Caco-2 (cell line): ENCODE measurements at regions not wholly inside any gene's neighbourhood (a gene's known extent, or its start where the extent isn't known, plus 50 kb on each side); places are given as distances from the start of the nearest gene placed in this dataset.

Source experiments
- BruUV-seq: library from RNA; stranded (reverse); fragments of 400-500 nt; replicated peaks from 2 replicates; lab custom pipeline; 2021; lab: Mats Ljungman, UMichigan
- CTCF ChIA-PET: fragments of 300-600 bp; sonication (Branson Sonifier 250); formaldehyde crosslinking; loops from one replicate; lab custom pipeline; 2022; ENCODE audit warnings: antibody characterized with exemption; lab: Charles Lee
- POLR2A ChIA-PET: fragments of 300-600 bp; sonication (Branson Sonifier 250); formaldehyde crosslinking; loops from one replicate; lab custom pipeline; 2022; ENCODE audit warnings: antibody characterized with exemption; lab: Charles Lee
- DNase-seq, 2 experiments: peaks; one replicate each; pipeline versions ENCODE4 v3.0.0 to v3.0.0-alpha.2; 2020 to 2022
- H3K27me3 ChIP-seq: replicated peaks from 2 replicates; pipeline ENCODE4 v1.6.0; 2011; ENCODE audit warnings: low read length; ENCODE audit not compliant: control insufficient read depth, insufficient read depth
- H3K36me3 ChIP-seq: 2 replicates; pipeline ENCODE4 v1.5.1; 2011; ENCODE audit warnings: low read length; ENCODE audit not compliant: control insufficient read depth, insufficient read depth
- H3K4me1 ChIP-seq: fragments of 250-450 bp; sonication (Bioruptor Pico); 2 replicates; pipeline ENCODE4 v1.5.1; 2020; ENCODE audit warnings: mild to moderate bottlenecking
- H3K4me3 ChIP-seq: 2 replicates; pipeline ENCODE4 v1.5.1; 2011; ENCODE audit warnings: low read depth, mild to moderate bottlenecking, control low read depth, low read length
- H3K9me3 ChIP-seq: fragments of 250-450 bp; sonication (Bioruptor Pico); 2 replicates; pipeline ENCODE4 v1.5.1; 2020; ENCODE audit warnings: mild to moderate bottlenecking, moderate library complexity
- H3K27ac Mint-ChIP-seq: one replicate; pipeline ENCODE4 v1.8.0; 2022; ENCODE audit warnings: mixed read lengths; ENCODE audit not compliant: unreplicated experiment
- H3K27me3 Mint-ChIP-seq: one replicate; pipeline ENCODE4 v1.8.0; 2022; ENCODE audit warnings: mixed read lengths; ENCODE audit not compliant: insufficient read depth, unreplicated experiment
- H3K36me3 Mint-ChIP-seq: one replicate; pipeline ENCODE4 v1.8.0; 2022; ENCODE audit warnings: mild to moderate bottlenecking, mixed read lengths; ENCODE audit not compliant: insufficient read depth, unreplicated experiment
- H3K4me1 Mint-ChIP-seq: one replicate; pipeline ENCODE4 v1.8.0; 2022; ENCODE audit warnings: low read depth, mixed read lengths; ENCODE audit not compliant: unreplicated experiment
- H3K4me3 Mint-ChIP-seq: one replicate; pipeline ENCODE4 v1.8.0; 2022; ENCODE audit warnings: mild to moderate bottlenecking, moderate library complexity, mixed read lengths; ENCODE audit not compliant: unreplicated experiment
- H3K9me3 Mint-ChIP-seq: one replicate; pipeline ENCODE4 v1.8.0; 2022; ENCODE audit warnings: mixed read lengths; ENCODE audit not compliant: unreplicated experiment
- CTCF ChIP-seq, 2 experiments: fragments of 200-600 bp in 1 of 2; IDR thresholded peaks; 1 replicate in 1 of 2; 2 replicates in 1 of 2; pipeline versions ENCODE4 v1.5.1 to v1.8.0; 2011 to 2022; ENCODE audit warnings: antibody characterized with exemption in 1 of 2, control low read depth in 1 of 2, inconsistent platforms in 1 of 2, low read depth in 1 of 2, low read length in 1 of 2, mild to moderate bottlenecking in 1 of 2, moderate library complexity in 1 of 2; ENCODE audit not compliant: insufficient read depth in 1 of 2, severe bottlenecking in 1 of 2, unreplicated experiment in 1 of 2
- intact Hi-C: fragments of 100-400 bp; cut with micrococcal nuclease; formaldehyde crosslinking; loops from one replicate; pipeline ENCODE4 v1.10.0; 2022; ENCODE audit not compliant: unreplicated experiment

DNA sequence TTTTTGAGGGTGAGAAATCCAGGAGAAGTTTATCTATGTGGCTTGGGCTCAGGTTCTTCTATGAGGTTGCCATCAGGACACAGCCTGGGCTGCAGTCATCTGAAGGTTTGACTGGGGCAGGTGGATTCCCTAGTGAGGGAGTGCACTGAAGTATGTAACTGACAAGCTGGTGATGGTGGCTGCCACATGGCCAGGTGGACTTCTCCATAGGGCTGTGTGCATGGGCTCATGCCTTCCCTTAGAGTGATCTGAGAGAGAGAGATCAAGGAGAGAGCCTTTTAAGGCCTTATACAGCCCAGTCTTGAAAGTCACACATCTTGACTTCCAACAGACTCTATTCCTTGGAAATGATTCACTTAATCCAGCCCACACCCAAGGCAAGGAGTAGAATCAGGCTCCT lies 266.6 kb upstream of the PITRM1 start:
- Histone ChIP-seq H3K4me1 (no peaks in the 10 kb centered on the region), H3K36me3 (no peaks in the 10 kb centered on the region), H3K27me3 (no peaks in the 10 kb centered on the region; the same call in 1 of the 2 replicates), H3K4me3 (no peak overlapping the region), H3K9me3 (no peaks in the 10 kb centered on the region)
- H3K4me1 Mint-ChIP-seq, result peaks cover 6% of the 10 kb centered on the region
- H3K4me3 Mint-ChIP-seq, result no peak overlapping the region
- H3K9me3 Mint-ChIP-seq, result no peaks in the 10 kb centered on the region
- no peak for DNase-seq
- intact Hi-C loops, result no loop called here
- no peaks in the 10 kb centered on the region for H3K36me3 Mint-ChIP-seq
- CTCF ChIA-PET, result no interaction called here
- H3K27me3 Mint-ChIP-seq, result peaks cover 2% of the 10 kb centered on the region
- POLR2A ChIA-PET, result no interaction called here
- BruUV-seq, result no TSS peak
- no peak overlapping the region for H3K27ac Mint-ChIP-seq
- no peak for TF ChIP-seq CTCF (IDR thresholded peaks at IDR 0.05; ENCODE audit: insufficient read depth in 1 of 2, low read depth in 1 of 2, low read length in 1 of 2, severe bottlenecking in 1 of 2, unreplicated experiment in 1 of 2)

- intact Hi-C loops, result no loop called here
- peaks cover 4% of the 10 kb centered on the region for H3K4me1 Mint-ChIP-seq
- Histone ChIP-seq H3K9me3 (no peaks in the 10 kb centered on the region), H3K4me1 (no peaks in the 10 kb centered on the region), H3K27me3 (no peaks in the 10 kb centered on the region; the same call in 1 of the 2 replicates), H3K36me3 (no peaks in the 10 kb centered on the region), H3K4me3 (no peak overlapping the region)
- no peak overlapping the region for H3K4me3 Mint-ChIP-seq
- TF ChIP-seq CTCF (IDR thresholded peaks at IDR 0.05; ENCODE audit: insufficient read depth in 1 of 2, low read depth in 1 of 2, low read length in 1 of 2, severe bottlenecking in 1 of 2, unreplicated experiment in 1 of 2), result no peak
- no peak overlapping the region for H3K27ac Mint-ChIP-seq
- no peaks in the 10 kb centered on the region for H3K36me3 Mint-ChIP-seq
- CTCF ChIA-PET, result no interaction called here
- POLR2A ChIA-PET, result no interaction called here
- DNase-seq, result no peak
- no TSS peak for BruUV-seq
- H3K9me3 Mint-ChIP-seq, result no peaks in the 10 kb centered on the region
- peaks cover 2% of the 10 kb centered on the region for H3K27me3 Mint-ChIP-seq
These were observed 266.0 kb upstream of the PITRM1 start for GRCh38 chr10:3438606-3439005.

DNA sequence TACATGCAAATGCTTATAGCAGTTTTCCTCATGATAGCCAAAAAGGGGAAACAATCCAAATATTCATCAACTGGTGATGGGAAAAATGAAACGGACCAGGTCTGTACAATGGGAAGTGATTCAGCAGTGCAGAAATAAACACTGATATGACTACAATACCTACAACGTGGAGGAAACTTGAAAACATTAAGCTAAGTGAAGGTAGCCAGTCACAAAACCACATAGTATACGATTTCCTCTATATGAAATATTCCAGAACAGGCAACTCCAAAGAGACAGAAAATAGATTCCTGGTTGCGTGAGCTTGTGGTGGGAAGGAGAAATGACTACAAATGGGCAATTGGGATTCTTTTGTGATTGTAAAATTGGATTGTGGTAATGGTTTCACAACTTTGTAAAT lies 263.1 kb upstream of the PITRM1 start:
- intact Hi-C loops, result no loop called here
- POLR2A ChIA-PET, result no interaction called here
- BruUV-seq, result no TSS peak

More for the DNA sequence above, 263.1 kb upstream of the PITRM1 start:
- H3K9me3 ChIP-seq, result no peaks in the 10 kb centered on the region
- H3K4me3 ChIP-seq, result no peak overlapping the region
- no peak for DNase-seq
- Mint-ChIP-seq H3K27ac (no peak overlapping the region), H3K9me3 (peaks cover 8% of the 10 kb centered on the region), H3K4me3 (no peak overlapping the region), H3K36me3 (no peaks in the 10 kb centered on the region), H3K27me3 (peaks cover 2% of the 10 kb centered on the region), H3K4me1 (no peaks in the 10 kb centered on the region)
- H3K27me3 ChIP-seq, result no peaks in the 10 kb centered on the region; the same call in 1 of the 2 replicates
- CTCF ChIA-PET, result no interaction called here
- TF ChIP-seq CTCF (IDR thresholded peaks at IDR 0.05; ENCODE audit: insufficient read depth in 1 of 2, low read depth in 1 of 2, low read length in 1 of 2, severe bottlenecking in 1 of 2, unreplicated experiment in 1 of 2), result no peak
- no peaks in the 10 kb centered on the region for H3K4me1 ChIP-seq
- no peaks in the 10 kb centered on the region for H3K36me3 ChIP-seq
